ENCODE measurements at regions not wholly inside any gene's neighbourhood (a gene's known extent, or its start where the extent isn't known, plus 50 kb on each side); places are given as distances from the start of the nearest gene placed in this dataset.

GRCh38 chr5:30376848-30377247 is 816.6 kb upstream of the CDH6 start:
- no peak for TF ChIP-seq POLR2AphosphoS5 (IDR thresholded peaks at IDR 0.05; ENCODE audit: insufficient read depth, low read depth, low read length)
- TF ChIP-seq CTCF (IDR thresholded peaks at IDR 0.05; ENCODE audit: extremely low read depth in 1 of 2, insufficient read depth in 1 of 2, low read depth in 1 of 2, low read length in 2 of 2): no peak
- TF ChIP-seq MYC (IDR thresholded peaks at IDR 0.05; ENCODE audit: low read depth, low read length): no peak
- TF ChIP-seq MAX (IDR thresholded peaks at IDR 0.05; ENCODE audit: insufficient read depth, insufficient read length): no peak
- no peak for TF ChIP-seq POLR2A (IDR thresholded peaks at IDR 0.05; ENCODE audit: low read depth, low read length)
- TF ChIP-seq EZH2 (IDR thresholded peaks at IDR 0.05; ENCODE audit: borderline replicate concordance, low read depth, low read length, severe bottlenecking): no peak

Data from endothelial cell of umbilical vein (primary cell).